ENCODE measurements at regions not wholly inside any gene's neighbourhood (a gene's known extent, or its start where the extent isn't known, plus 50 kb on each side); places are given as distances from the start of the nearest gene placed in this dataset.
"Not testable (repeated sequence)": the region's sequence is repeated elsewhere in the genome, so short reads cannot be mapped to it uniquely, and the experiment has no call there.

DNA sequence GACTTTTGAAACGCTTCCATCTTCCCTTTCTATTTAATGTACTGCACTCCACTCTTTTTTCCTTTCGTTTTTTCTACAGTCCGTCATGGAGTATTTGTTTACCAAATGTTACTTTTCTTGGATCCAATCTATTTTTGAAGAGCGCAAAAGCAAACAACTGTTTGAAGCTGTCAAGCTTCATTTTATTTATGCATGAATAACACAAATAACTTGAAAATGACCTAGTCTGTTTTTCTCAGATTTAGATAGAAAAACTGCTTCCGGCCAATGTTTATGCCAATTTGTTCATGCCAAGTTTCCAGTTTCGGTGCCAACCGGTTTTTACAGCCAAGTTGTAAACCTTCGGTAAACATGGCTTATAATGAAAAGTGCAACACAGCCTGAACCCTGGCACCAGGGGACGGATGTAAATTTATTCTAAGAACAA lies 150.9 kb upstream of the KLF6 start:
- DNase-seq, result no peak

DNA sequence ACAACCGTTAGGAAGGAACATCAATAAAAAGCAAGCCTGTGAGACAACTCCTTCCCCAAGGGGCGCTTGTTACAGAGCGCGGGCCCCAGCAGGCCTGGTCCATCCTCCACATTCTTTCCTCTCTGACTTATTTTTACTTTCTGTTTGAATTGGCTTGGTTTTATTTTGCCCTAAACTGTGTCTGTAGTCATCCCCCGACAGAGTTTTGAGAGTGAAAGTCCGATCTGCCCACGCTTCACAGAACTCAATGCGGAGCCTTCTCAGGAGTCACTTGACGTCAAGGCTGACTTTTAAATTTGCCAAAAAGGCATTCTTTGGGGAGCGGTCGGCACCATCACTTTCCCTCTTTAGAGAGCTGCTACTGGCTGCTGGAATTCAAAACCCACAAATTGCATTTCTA lies 150.1 kb upstream of the KLF6 start:
- peak; percentile 82 to 86 for DNase-seq

GRCh38 chr10:3933733-3934132 lies 148.7 kb upstream of the KLF6 start:
- DNase-seq, result no peak

GRCh38 chr10:3932597-3933375 lies 147.8 kb upstream of the KLF6 start:
- no peak for DNase-seq

DNA sequence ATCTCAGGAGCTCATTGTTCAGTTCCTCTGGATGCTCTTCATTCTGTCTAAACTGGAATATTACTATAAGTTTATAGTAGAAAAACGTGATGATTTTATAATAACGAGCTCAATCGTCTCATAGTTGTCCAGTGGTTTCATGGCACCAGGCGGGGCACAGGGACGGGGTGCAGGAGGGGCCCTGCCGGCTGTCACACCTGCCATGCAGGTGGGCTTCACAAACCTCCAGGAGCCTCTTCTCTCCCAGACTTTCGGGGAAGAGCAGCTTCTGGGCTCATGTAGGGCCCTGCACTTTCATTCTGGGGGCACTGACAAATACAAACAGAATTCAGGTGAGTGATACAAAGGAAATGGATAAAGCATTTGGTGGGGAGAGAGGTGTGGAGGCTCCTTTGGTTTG lies 146.9 kb upstream of the KLF6 start:
- DNase-seq, result no peak

DNA sequence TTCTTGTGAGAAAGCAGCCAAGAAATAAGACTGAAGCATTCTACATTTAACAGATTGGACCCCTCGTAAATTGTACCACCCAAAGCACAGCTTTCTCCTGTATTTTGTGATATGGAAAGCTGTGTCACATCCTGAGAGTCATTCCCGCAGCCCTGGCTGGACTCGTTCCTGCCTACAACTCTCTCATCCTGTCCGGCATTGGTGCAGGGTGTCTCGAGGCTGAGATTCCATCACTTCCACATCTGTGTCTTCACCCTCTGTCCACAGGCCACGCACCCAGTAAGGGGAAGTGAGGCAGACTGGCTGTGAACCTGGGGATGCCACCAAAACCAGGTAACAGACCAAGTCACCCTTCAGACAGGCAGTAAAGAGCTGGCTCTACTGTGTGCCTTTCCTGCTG lies 146.2 kb upstream of the KLF6 start:
- no peak for DNase-seq

- no peak for DNase-seq
Measured at GRCh38 chr10:3928569-3928968, 143.6 kb upstream of the KLF6 start.

- no peak for DNase-seq
Measured at GRCh38 chr10:3928078-3928477, 143.1 kb upstream of the KLF6 start.

DNA sequence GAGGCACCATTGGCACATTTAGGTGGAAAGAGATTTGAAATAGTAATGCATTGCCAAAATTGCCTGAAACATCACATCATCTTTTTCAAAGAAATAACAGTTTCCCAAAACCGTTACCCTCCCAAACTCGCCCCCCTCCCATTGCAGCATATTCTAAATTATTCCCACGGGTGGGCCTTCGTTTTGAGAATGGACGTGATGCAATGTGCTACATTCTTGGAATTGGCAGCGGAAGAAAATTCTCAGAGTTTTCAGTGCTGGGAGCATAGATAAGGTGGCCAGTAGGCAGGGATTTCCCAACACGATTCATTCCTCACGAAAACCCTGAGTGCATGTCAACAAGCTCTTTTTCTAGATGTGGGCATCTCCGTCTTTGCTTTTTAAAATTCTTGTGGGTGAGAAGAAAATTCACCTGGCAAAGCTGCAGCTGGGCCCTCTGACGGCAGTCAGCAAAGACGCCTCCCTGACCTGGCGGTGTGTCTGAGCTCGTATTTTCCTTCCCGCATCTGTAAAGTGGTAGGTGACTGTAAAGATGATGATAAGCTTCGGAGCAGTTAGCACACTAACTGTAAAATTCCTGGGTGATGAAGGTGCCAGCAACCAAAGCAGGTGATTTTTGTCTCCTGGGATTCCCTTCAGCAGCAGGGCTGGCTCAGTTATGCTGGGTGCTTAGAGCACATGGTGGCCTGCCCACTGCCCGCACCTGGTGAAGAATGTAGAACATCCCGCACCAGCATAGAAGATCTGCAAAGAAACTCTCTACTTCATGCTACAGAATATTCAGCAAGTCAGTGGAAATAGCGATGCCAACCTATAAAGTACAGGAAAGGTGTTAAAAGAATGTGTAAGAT lies 141.9 kb upstream of the KLF6 start:
- no peak for DNase-seq

GRCh38 chr10:3926258-3926657 lies 141.2 kb upstream of the KLF6 start:
- no peak for DNase-seq

GRCh38 chr10:3925184-3925583 lies 140.2 kb upstream of the KLF6 start:
- no peak for DNase-seq

GRCh38 chr10:3924344-3924743 lies 139.3 kb upstream of the KLF6 start:
- DNase-seq, result no peak

GRCh38 chr10:3923033-3923432 lies 138.0 kb upstream of the KLF6 start:
- no peak for DNase-seq

DNA sequence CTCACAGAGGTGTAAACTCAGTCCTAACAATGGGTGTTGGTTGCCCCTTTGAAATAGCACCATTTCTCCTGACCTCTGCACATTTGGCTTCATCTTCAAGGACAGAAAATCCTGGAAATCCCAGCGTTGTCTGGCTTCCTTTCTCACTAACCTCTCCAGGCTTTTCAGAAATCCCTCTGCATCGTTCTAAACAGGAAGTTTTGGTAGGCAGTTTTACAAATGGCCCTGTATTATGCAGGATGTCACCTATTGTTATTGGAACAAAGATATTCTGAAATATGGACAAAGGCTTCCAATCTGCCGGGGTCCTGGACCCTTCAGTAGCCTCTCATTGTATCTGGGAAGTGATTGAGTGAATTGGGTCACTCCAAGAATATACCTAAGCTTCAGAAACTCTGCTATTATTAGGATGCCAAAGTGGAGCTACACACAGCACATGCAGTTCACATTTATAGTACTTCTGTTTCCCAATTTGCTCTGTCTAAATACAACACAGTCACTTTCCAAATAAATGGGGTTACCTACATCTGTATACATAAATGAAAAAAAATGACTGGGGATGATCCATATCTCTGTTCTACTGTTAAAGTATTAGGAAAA lies 134.8 kb upstream of the KLF6 start:
- DNase-seq, result no peak

DNA sequence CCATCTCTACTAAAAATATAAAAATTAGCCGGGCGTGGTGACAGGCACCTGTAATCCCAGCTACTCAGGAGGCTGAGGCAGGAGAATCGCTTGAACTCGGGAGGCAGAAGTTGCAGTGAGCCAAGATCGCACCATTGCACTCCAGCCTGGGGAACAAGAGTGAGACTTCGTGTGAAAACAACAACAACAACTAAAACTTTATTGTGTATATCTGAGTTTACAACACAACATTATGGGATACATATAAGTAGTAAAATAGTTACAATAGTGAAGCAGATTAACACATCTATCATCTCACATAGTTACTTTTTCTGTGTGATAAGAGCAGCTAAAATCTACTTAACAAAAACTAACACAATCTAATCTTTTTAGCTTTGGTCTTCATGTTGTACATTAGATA lies 132.4 kb upstream of the KLF6 start:
- DNase-seq, result not testable (repeated sequence)

DNA sequence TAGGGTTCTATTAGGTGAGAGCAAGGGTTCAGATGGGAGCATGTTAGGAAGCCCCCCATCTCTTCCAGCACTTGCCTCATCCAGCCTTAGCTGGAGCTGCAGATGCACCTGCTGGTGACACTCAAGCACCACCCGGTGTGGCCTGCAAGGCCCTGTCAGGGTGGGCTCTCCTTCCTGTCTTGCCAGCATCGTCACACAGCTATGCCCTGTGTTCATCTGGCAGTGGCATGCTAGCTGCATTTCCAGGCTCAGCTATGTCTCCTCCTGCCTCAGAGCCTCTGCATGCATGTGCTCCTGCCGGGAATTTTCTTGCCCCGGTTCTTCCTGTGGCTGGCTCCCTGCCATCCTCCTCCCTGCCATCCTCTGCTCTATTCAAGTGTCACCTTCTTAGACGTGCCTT lies 129.7 kb upstream of the KLF6 start:
- DNase-seq, result no peak

GRCh38 chr10:3911713-3912442 lies 126.9 kb upstream of the KLF6 start:
- no peak for DNase-seq

GRCh38 chr10:3911241-3911640 lies 126.2 kb upstream of the KLF6 start:
- DNase-seq, result no peak

DNA sequence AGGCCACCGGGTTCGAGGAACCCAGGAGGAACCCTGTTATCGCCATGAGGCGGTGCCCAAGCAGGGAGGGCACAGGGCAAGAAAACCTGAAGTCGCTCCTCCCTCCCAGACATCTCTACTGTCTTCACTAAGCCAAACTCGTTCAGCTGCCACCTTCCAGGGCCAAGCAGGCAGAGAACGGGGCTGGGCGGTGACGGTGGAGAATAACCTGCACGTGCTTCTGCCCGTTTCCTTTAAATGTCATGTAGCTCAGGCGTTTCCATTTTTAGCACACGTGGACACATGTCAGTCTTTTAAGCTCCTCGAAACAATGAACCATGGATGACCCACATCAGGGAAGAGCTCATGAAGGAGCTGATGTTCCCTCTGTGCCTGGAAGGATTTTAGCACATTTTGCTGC lies 124.3 kb upstream of the KLF6 start:
- no peak for DNase-seq

GRCh38 chr10:3908183-3908582 lies 123.2 kb upstream of the KLF6 start:
- no peak for DNase-seq

DNA sequence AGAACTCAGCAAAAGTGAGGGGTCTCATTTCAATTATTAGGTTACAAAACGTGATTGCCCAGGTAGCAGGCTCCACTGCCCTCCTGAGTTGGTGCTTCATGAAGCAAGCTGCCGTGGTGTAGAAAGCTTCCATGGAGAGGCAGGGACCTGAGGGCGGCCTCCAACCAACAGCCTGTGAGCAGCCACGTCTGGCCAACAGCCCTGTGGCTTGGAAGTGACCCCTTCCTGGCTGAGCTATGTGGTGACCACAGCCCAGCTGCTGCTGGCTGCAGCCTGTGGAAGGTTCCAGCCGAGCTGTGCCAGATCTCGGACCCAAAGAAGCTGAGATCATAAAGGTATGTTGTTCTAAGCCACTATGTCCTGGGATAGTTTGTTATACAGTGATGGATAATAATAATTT lies 122.5 kb upstream of the KLF6 start:
- DNase-seq, result no peak

- no peak for DNase-seq
Measured at GRCh38 chr10:3906511-3907111, 121.6 kb upstream of the KLF6 start.
